ENCODE measurements at regions not wholly inside any gene's neighbourhood (a gene's known extent, or its start where the extent isn't known, plus 50 kb on each side); places are given as distances from the start of the nearest gene placed in this dataset.

GRCh38 chr1:182185136-182185535 lies 123.6 kb upstream of the ZNF648 start:
- H4K20me1 ChIP-seq (ENCODE audit: control insufficient read depth, insufficient read depth, insufficient read length): no peaks in the 10 kb centered on the region
- no peak overlapping the region for H2BK12ac ChIP-seq (ENCODE audit: insufficient read length, low read depth, low read length)
- H3K4me1 Mint-ChIP-seq: no peaks in the 10 kb centered on the region
- H4K5ac ChIP-seq (ENCODE audit: insufficient read length, low read depth, low read length): no peak overlapping the region
- no peak overlapping the region for H3K4ac ChIP-seq (ENCODE audit: low read depth, low read length)
- no peaks in the 10 kb centered on the region for H3K9me3 Mint-ChIP-seq
- no peak overlapping the region for H2AK5ac ChIP-seq (ENCODE audit: insufficient read length, low read length)
- H2BK15ac ChIP-seq (ENCODE audit: low read depth, low read length): no peak overlapping the region
- H3K79me1 ChIP-seq (ENCODE audit: insufficient read depth, low read depth, low read length, poor library complexity, severe bottlenecking): no peaks in the 10 kb centered on the region
- H4K91ac ChIP-seq (ENCODE audit: insufficient read length, low read depth, low read length): no peak overlapping the region
- H2BK5ac ChIP-seq (ENCODE audit: insufficient read length, low read length): no peak overlapping the region
- H3K9me3 ChIP-seq (ENCODE audit: control insufficient read depth, low read depth, low read length): no peaks in the 10 kb centered on the region
- H3K4me3 Mint-ChIP-seq: no peak overlapping the region
- DNase-seq: no peak
- H3K56ac ChIP-seq (ENCODE audit: insufficient read length, low read depth, low read length): no peak overlapping the region
- H3K27me3 ChIP-seq (ENCODE audit: insufficient read depth, low read length): no peaks in the 10 kb centered on the region
- no peaks in the 10 kb centered on the region for H3K4me1 ChIP-seq (ENCODE audit: insufficient read depth, low read length)
- no peak overlapping the region for H3K27ac ChIP-seq (ENCODE audit: insufficient read length, low read depth, low read length)
- no peak overlapping the region for H2BK20ac ChIP-seq (ENCODE audit: low read depth, low read length, poor library complexity, severe bottlenecking)
- no peak overlapping the region for H2AFZ ChIP-seq (ENCODE audit: low read length)
- H3K79me2 ChIP-seq (ENCODE audit: insufficient read depth, low read length): no peaks in the 10 kb centered on the region
- H2BK120ac ChIP-seq (ENCODE audit: low read depth, low read length, poor library complexity, severe bottlenecking): no peak overlapping the region
- no peak for TF ChIP-seq CTCF (conservative IDR thresholded peaks at IDR 0.05)
- H3K27me3 Mint-ChIP-seq (ENCODE audit: low read depth): 0 out of 2 replicates have a peak, but pooled peaks cover 3% of the 10 kb centered on the region
- no peak overlapping the region for H3K4me2 ChIP-seq (ENCODE audit: insufficient read depth, insufficient read length, low read length)
- H3K27ac Mint-ChIP-seq: no peak overlapping the region
- H3K23me2 ChIP-seq (ENCODE audit: insufficient read length, low read depth, low read length, poor library complexity, severe bottlenecking): no peaks in the 10 kb centered on the region
- H3K18ac ChIP-seq (ENCODE audit: insufficient read length, low read depth, low read length): no peak overlapping the region
- no peak overlapping the region for H3K14ac ChIP-seq (ENCODE audit: insufficient read depth, low read length)
- H3K9ac ChIP-seq (ENCODE audit: extremely low read depth, insufficient read length, low read length): no peak overlapping the region
- H3K23ac ChIP-seq (ENCODE audit: insufficient read length, low read depth, low read length): no peak overlapping the region
- H3K36me3 Mint-ChIP-seq (ENCODE audit: insufficient read depth in 1 of 3, low read depth in 3 of 3): no peaks in the 10 kb centered on the region
- WGBS (ENCODE audit: extremely low coverage, insufficient read length, low lambda C conversion rate): no CpG with 5 or more reads among the region's 2 CpGs
- H3T11ph ChIP-seq (ENCODE audit: low read length): no peak overlapping the region
- no peak overlapping the region for H4K8ac ChIP-seq (replicated peaks; ENCODE audit: insufficient read length, low read depth, low read length)

Data from H9 (cell line).